ENCODE measurements at regions not wholly inside any gene's neighbourhood (a gene's known extent, or its start where the extent isn't known, plus 50 kb on each side); places are given as distances from the start of the nearest gene placed in this dataset.

GRCh38 chr15:93219859-93220420, 130.9 kb upstream of the RGMA start:
- Histone ChIP-seq H3K9me3 (ENCODE audit: control insufficient read depth, insufficient read depth, low read length) (peaks cover 15% of the 10 kb centered on the region), H3K27ac (ENCODE audit: low read depth, low read length) (no peak overlapping the region), H3K27me3 (ENCODE audit: control insufficient read depth, insufficient read depth, low read length) (no peaks in the 10 kb centered on the region), H3K4me3 (ENCODE audit: low read depth, low read length) (no peak overlapping the region)
- TF ChIP-seq, protein P1, sequence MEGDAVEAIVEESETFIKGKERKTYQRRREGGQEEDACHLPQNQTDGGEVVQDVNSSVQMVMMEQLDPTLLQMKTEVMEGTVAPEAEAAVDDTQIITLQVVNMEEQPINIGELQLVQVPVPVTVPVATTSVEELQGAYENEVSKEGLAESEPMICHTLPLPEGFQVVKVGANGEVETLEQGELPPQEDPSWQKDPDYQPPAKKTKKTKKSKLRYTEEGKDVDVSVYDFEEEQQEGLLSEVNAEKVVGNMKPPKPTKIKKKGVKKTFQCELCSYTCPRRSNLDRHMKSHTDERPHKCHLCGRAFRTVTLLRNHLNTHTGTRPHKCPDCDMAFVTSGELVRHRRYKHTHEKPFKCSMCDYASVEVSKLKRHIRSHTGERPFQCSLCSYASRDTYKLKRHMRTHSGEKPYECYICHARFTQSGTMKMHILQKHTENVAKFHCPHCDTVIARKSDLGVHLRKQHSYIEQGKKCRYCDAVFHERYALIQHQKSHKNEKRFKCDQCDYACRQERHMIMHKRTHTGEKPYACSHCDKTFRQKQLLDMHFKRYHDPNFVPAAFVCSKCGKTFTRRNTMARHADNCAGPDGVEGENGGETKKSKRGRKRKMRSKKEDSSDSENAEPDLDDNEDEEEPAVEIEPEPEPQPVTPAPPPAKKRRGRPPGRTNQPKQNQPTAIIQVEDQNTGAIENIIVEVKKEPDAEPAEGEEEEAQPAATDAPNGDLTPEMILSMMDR (IDR thresholded peaks at IDR 0.05; ENCODE audit: low read depth, low read length): no peak
- ChIA-PET CTCF (no interaction called here), POLR2A (no interaction called here)
- no peak for DNase-seq (ENCODE audit: low read depth, low spot score)

DNA sequence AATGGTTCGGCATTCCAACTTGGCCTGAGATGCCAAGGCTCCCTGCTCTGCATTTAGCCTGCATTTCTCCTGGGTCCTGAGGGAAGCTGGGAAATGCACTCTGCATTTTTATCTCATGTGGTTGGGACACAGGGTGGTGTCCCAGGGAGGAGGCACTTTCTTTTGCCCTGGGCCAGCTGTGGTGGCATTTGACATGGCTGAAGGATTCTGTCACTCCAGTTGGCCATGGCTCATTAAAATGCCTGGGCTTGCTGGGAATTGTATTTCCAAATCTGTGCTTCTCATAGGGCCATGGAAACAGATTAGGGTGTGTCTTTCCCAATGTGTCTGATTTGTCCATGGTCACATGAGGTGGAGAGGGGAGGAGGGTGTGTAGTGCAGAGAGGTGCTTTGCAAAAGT, 128.3 kb upstream of the RGMA start:
- H3K9me3 ChIP-seq (ENCODE audit: control insufficient read depth, insufficient read depth, low read length): peaks cover 19% of the 10 kb centered on the region
- no peak overlapping the region for H3K27ac ChIP-seq (ENCODE audit: low read depth, low read length)
- no peak overlapping the region for H3K4me3 ChIP-seq (ENCODE audit: low read depth, low read length)
- CTCF ChIA-PET: no interaction called here
- no peak for DNase-seq (ENCODE audit: low read depth, low spot score)
- H3K27me3 ChIP-seq (ENCODE audit: control insufficient read depth, insufficient read depth, low read length): no peaks in the 10 kb centered on the region
- TF ChIP-seq, protein P1 (IDR thresholded peaks at IDR 0.05; ENCODE audit: low read depth, low read length): no peak
- POLR2A ChIA-PET: no interaction called here

- ChIA-PET POLR2A (no interaction called here), CTCF (no interaction called here)
- no peak for DNase-seq (ENCODE audit: low read depth, low spot score)
- TF ChIP-seq, protein P1 (IDR thresholded peaks at IDR 0.05; ENCODE audit: low read depth, low read length): no peak
- H3K27ac ChIP-seq (ENCODE audit: low read depth, low read length): no peak overlapping the region
- H3K9me3 ChIP-seq (ENCODE audit: control insufficient read depth, insufficient read depth, low read length): peaks cover 27% of the 10 kb centered on the region
- H3K4me3 ChIP-seq (ENCODE audit: low read depth, low read length): no peak overlapping the region
- no peaks in the 10 kb centered on the region for H3K27me3 ChIP-seq (ENCODE audit: control insufficient read depth, insufficient read depth, low read length)
Measured at GRCh38 chr15:93214106-93214505, 125.1 kb upstream of the RGMA start.

- DNase-seq (ENCODE audit: low read depth, low spot score): no peak
- ChIA-PET CTCF (no interaction called here), POLR2A (no interaction called here)
- no peak overlapping the region for H3K4me3 ChIP-seq (ENCODE audit: low read depth, low read length)
- H3K9me3 ChIP-seq (ENCODE audit: control insufficient read depth, insufficient read depth, low read length): peaks cover 32% of the 10 kb centered on the region
- H3K27ac ChIP-seq (ENCODE audit: low read depth, low read length): no peak overlapping the region
- TF ChIP-seq, protein P1 (IDR thresholded peaks at IDR 0.05; ENCODE audit: low read depth, low read length): no peak
- H3K27me3 ChIP-seq (ENCODE audit: control insufficient read depth, insufficient read depth, low read length): no peaks in the 10 kb centered on the region
Measured at GRCh38 chr15:93213281-93213680, 124.3 kb upstream of the RGMA start.

DNA sequence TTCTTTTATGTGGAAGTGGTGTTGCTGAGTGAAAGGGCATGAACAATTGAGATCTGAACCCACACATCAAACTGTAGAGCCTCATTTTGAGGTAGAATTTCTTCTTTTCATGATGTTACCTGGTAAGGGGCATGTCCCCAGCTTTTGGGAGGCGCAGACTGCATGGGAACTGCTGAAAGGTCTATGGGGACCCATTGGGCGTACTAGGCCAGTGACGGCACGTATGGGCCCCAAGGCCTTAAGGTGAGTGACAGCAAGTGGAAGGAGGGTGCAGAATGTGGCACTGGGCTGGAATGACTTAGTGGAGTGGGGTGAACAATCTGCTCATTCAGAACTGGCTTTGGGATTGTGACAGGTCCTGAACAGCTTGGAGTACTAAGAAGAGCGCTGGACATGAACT, 123.6 kb upstream of the RGMA start:
- Histone ChIP-seq H3K27ac (ENCODE audit: low read depth, low read length) (no peak overlapping the region), H3K27me3 (ENCODE audit: control insufficient read depth, insufficient read depth, low read length) (no peaks in the 10 kb centered on the region), H3K4me3 (ENCODE audit: low read depth, low read length) (no peak overlapping the region), H3K9me3 (ENCODE audit: control insufficient read depth, insufficient read depth, low read length) (peaks cover 27% of the 10 kb centered on the region)
- TF ChIP-seq, protein P1 (IDR thresholded peaks at IDR 0.05; ENCODE audit: low read depth, low read length): no peak
- no peak for DNase-seq (ENCODE audit: low read depth, low spot score)
- ChIA-PET POLR2A (no interaction called here), CTCF (no interaction called here)

Data from AG04450 (cell line).